GM10266 (cell line): ENCODE measurements at regions not wholly inside any gene's neighbourhood (a gene's known extent, or its start where the extent isn't known, plus 50 kb on each side); places are given as distances from the start of the nearest gene placed in this dataset.

ENCODE experiments used
- DNase-seq: peaks from one replicate; pipeline ENCODE4 v3.0.0; 2012; ENCODE audit errors: extremely low spot score
- TF ChIP-seq, protein P1 (sequence below): IDR thresholded peaks from 2 replicates; pipeline ENCODE4 v1.5.1; 2012; ENCODE audit warnings: mild to moderate bottlenecking, low read depth; ENCODE audit not compliant: control insufficient read depth, insufficient read depth; ENCODE audit errors: missing control alignments

DNA sequence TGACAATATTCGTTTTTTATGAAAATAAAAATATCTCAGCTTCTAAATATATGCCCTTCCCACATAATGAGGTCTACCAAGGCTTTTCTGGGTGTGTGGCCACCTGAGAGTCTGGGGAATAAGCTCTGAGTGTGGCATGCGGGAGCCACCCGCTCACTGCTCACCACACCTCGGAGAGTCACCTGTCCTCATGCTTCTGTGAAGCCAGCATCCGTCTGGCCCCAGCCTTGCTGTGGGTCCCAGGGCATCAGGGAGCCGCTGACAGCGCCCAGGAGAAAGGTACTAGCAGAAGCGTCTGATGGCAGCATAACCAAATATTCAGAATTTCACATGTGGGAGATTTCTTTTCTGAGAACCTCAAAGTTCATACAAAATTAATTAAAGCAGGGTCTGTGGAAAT is 133.2 kb upstream of the IRX4 start:
- DNase-seq = no peak
- TF ChIP-seq, protein P1, sequence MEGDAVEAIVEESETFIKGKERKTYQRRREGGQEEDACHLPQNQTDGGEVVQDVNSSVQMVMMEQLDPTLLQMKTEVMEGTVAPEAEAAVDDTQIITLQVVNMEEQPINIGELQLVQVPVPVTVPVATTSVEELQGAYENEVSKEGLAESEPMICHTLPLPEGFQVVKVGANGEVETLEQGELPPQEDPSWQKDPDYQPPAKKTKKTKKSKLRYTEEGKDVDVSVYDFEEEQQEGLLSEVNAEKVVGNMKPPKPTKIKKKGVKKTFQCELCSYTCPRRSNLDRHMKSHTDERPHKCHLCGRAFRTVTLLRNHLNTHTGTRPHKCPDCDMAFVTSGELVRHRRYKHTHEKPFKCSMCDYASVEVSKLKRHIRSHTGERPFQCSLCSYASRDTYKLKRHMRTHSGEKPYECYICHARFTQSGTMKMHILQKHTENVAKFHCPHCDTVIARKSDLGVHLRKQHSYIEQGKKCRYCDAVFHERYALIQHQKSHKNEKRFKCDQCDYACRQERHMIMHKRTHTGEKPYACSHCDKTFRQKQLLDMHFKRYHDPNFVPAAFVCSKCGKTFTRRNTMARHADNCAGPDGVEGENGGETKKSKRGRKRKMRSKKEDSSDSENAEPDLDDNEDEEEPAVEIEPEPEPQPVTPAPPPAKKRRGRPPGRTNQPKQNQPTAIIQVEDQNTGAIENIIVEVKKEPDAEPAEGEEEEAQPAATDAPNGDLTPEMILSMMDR = no peak

DNA sequence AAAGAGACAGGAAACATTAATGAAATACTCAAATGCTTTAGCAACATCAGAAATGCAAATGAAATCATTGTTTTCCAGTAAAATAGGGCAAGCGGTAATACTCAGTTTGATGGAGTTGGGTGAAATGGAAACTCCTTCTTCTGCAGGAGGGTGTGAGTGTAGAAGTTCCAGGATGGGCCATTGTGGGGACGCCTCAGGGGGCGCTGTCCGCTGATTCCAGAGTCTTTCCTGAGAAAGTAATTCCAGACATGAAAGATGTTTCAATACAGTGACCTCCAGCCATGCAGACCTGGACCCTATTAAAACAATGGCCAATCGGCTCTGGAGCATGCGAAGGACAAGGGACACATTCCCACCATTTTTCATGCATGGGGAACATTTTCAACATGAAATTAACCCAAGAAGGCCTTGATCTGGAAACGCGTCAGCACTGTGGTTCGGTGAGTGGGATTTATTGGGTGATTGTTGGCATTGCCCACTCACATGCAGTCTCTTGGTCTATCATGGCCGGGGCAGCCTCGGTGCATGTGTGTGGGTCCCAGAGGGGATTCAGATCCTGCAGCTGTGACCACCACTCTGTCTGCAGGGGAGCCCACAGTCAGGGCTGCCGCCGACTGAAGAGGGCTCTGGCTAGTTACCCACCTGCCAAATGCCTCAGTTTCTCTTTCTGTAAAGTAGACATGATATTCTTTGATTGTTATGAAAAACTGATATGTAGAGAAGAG is 132.6 kb upstream of the IRX4 start:
- DNase-seq = no peak
- TF ChIP-seq, protein P1 = no peak

DNA sequence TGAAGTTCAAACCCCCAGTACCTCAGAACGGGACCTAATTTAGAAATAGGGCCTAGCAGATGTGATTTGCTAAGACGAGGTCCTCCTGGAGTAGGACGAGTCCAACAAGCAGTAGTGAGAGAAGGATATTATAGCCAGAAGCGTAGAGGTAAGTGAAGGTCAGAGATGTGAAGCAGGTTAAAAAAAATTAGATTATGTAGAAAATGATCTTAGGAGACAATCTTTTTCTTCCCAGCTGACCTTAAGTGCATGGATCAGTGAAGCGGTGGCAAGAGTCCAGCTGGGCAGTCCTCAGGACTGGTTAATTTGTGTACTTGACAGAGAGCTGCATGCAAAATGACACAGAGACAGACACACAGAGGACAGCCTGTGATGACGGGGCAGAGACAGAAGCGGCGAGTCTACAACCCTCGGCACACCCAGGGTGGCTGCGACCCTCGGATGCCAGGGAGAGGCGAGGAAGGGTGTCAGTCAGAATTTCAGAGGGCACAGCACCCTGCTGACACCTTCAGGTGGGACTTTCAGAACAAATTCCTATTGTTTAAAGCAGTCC is 131.4 kb upstream of the IRX4 start:
- DNase-seq = no peak
- TF ChIP-seq, protein P1 = no peak

DNA sequence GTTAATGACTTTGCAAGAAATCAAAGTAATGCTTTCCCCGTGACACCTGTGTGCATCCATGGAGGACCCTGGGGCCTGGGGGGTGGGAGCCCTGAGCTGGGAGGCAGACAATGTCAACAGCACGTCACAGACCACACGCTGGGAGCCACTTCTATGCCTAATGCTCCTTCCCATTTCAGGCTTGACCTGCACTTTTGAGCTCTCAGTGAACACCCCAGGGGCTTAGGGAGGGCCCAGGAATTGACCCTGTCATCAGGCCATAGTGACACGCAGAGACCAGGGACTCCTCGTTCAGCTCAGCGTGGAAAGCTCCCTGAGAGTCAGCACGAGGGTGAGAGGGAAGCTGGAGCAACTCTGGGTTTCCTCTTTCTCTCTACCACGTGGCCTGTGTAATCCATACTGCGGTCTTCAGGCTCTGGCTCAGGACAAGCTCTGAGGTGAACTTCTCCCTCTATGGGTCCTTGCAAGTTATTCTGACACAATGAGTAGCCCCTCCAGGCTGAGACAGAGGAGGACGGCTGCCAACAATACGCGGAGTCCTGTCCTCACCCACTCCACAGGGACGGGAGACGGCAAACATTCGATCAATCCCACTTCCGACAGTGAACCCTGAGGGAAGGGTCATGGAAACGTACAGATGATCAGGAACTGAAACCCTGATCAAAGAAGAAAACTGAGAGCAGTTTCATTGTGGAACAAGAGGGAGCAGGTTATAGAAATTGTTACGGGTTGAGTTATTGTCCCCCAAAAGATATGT is 130.8 kb upstream of the IRX4 start:
- TF ChIP-seq, protein P1 = no peak
- DNase-seq = no peak

DNA sequence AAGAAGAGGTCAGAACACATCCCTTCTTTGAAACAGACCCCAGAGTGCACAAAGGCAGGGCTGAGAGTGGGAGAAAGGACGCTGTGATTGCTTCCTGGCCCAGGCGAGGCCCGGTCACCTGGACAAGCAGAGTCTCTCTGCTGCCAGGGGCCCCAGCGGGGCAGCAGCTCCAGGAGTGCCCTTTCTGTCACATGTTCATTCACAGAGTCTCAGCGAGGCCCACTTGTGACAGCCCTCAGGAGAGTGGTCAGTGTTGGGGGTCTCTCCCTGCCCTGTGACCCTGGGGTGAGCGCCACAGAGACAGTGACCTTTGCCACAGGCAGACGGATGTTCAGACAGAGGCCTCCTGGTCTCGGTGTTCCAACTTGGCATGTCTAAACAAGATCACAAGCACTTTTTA is 130.2 kb upstream of the IRX4 start:
- DNase-seq = no peak
- TF ChIP-seq, protein P1 = no peak

DNA sequence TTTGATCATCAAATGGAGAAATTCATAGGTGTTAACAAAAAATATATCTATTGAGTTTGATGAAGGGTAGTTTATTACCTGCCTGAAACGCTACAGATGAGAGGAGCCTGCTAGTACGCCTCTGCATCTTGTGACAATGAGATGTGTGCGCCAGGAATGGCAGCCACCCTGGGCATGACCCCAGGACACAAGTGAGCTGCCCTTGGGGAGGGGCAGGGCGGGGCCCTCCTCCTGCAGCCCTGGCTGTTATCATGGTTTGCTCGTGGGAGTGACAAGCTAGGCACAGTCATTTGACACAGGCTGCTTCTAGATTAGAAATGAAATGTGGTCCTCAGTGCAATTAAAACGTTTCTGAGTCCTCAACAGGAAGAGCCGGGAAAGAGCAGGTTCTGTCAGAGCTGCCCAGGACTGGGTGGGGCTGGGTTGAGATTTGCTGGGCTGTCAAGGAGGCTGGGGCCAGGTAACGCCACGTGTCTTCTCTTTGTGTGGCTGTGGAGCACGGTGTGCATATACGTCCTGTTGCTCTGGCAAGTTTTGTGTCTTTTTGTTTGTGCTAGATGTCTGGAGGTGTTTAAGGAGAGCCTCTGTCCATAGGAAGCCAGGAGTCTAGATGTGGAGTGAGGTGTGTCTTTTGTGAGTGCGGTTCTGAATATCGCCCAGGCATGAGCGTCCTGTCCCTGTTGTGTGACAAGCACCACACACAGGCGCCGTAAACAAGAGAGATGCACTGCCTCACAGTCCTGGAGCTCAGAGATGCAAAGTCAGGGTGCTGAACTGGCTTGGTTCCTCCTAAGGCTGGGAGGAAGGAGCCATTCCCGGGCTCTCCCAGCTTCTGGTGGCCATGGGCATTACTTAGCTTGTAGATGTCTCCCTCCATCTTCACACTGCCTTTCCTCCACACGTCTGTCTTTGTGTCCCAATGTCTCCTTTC is 129.0 kb upstream of the IRX4 start:
- no peak for DNase-seq
- TF ChIP-seq, protein P1 = no peak

DNA sequence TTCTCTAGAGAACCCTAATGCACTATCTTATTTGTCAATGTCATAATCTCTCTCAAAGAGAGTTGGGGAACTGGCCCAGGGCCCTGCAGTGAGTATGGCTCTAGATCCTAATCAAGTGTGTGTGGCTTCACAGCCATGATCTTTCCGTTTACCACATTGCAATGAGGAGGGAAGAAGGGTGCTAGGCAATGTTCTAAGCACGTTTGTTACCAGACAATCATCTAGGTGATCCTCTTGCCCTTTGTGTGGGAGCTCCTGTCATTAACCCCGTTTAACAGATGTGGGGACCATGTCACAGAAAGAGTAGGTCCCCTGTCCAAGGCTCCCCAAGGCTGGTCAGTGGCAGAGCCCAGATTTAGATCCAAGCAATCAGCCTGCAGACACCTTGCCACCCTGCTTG is 128.2 kb upstream of the IRX4 start:
- no peak for DNase-seq
- TF ChIP-seq, protein P1 = no peak
